ENCODE measurements at regions not wholly inside any gene's neighbourhood (a gene's known extent, or its start where the extent isn't known, plus 50 kb on each side); places are given as distances from the start of the nearest gene placed in this dataset.

- H3K9ac ChIP-seq (ENCODE audit: low read depth, low read length, poor library complexity, severe bottlenecking), result no peak overlapping the region
- no peak overlapping the region for H2AFZ ChIP-seq (ENCODE audit: low read length)
- no peaks in the 10 kb centered on the region for H4K20me1 ChIP-seq (ENCODE audit: insufficient read depth, low read length, poor library complexity, severe bottlenecking)
- H3K36me3 ChIP-seq (ENCODE audit: insufficient read depth, low read length), result no peaks in the 10 kb centered on the region
- H3F3A ChIP-seq (ENCODE audit: low read depth), result no peaks in the 10 kb centered on the region
- H3K4me3 ChIP-seq (ENCODE audit: low read length, poor library complexity, severe bottlenecking), result no peak overlapping the region
- no peak for TF ChIP-seq EZH2phosphoT487 (IDR thresholded peaks at IDR 0.05; ENCODE audit: borderline replicate concordance)
- no peak for TF ChIP-seq CTCF (conservative IDR thresholded peaks at IDR 0.05; ENCODE audit: low read length)
- no peaks in the 10 kb centered on the region for H3K9me3 ChIP-seq (ENCODE audit: insufficient read depth, low read depth, low read length)
- no peaks in the 10 kb centered on the region for H3K4me1 ChIP-seq (ENCODE audit: insufficient read depth, low read length, poor library complexity, severe bottlenecking)
- H3K4me2 ChIP-seq (ENCODE audit: low read depth, low read length, poor library complexity, severe bottlenecking), result no peak overlapping the region
- H3K79me2 ChIP-seq (ENCODE audit: insufficient read depth, low read length), result no peaks in the 10 kb centered on the region
- H3K27me3 ChIP-seq (ENCODE audit: insufficient read depth, low read length, poor library complexity, severe bottlenecking), result no peaks in the 10 kb centered on the region
- H3K9me2 ChIP-seq (replicated peaks; ENCODE audit: low read depth, low read length), result no peaks in the 10 kb centered on the region
These were observed 683.9 kb downstream of the CCSER2 start for GRCh38 chr10:85012305-85012704.

GRCh38 chr10:85026878-85027467, 698.6 kb downstream of the CCSER2 start:
- Histone ChIP-seq H3K9me2 (replicated peaks; ENCODE audit: low read depth, low read length) (no peaks in the 10 kb centered on the region), H3K9ac (ENCODE audit: low read depth, low read length, poor library complexity, severe bottlenecking) (no peak overlapping the region), H2AFZ (ENCODE audit: low read length) (no peak overlapping the region), H3K27me3 (ENCODE audit: insufficient read depth, low read length, poor library complexity, severe bottlenecking) (no peaks in the 10 kb centered on the region), H3F3A (ENCODE audit: low read depth) (no peaks in the 10 kb centered on the region), H3K4me3 (ENCODE audit: low read length, poor library complexity, severe bottlenecking) (no peak overlapping the region), H3K79me2 (ENCODE audit: insufficient read depth, low read length) (no peaks in the 10 kb centered on the region), H3K4me2 (ENCODE audit: low read depth, low read length, poor library complexity, severe bottlenecking) (no peak overlapping the region), H3K9me3 (ENCODE audit: insufficient read depth, low read depth, low read length) (no peaks in the 10 kb centered on the region), H3K4me1 (ENCODE audit: insufficient read depth, low read length, poor library complexity, severe bottlenecking) (no peaks in the 10 kb centered on the region), H3K36me3 (ENCODE audit: insufficient read depth, low read length) (no peaks in the 10 kb centered on the region), H4K20me1 (ENCODE audit: insufficient read depth, low read length, poor library complexity, severe bottlenecking) (no peaks in the 10 kb centered on the region)
- no peak for TF ChIP-seq EZH2phosphoT487 (IDR thresholded peaks at IDR 0.05; ENCODE audit: borderline replicate concordance)

- H3K79me2 ChIP-seq (ENCODE audit: insufficient read depth, low read length), result no peaks in the 10 kb centered on the region
- no peak overlapping the region for H3K9ac ChIP-seq (ENCODE audit: low read depth, low read length, poor library complexity, severe bottlenecking)
- TF ChIP-seq CTCF (conservative IDR thresholded peaks at IDR 0.05; ENCODE audit: low read length) (no peak), EZH2phosphoT487 (IDR thresholded peaks at IDR 0.05; ENCODE audit: borderline replicate concordance) (no peak)
- H4K20me1 ChIP-seq (ENCODE audit: insufficient read depth, low read length, poor library complexity, severe bottlenecking), result no peaks in the 10 kb centered on the region
- H3K27me3 ChIP-seq (ENCODE audit: insufficient read depth, low read length, poor library complexity, severe bottlenecking), result no peaks in the 10 kb centered on the region
- no peaks in the 10 kb centered on the region for H3K9me3 ChIP-seq (ENCODE audit: insufficient read depth, low read depth, low read length)
- H3K4me1 ChIP-seq (ENCODE audit: insufficient read depth, low read length, poor library complexity, severe bottlenecking), result no peaks in the 10 kb centered on the region
- H3F3A ChIP-seq (ENCODE audit: low read depth), result no peaks in the 10 kb centered on the region
- no peak overlapping the region for H2AFZ ChIP-seq (ENCODE audit: low read length)
- H3K4me2 ChIP-seq (ENCODE audit: low read depth, low read length, poor library complexity, severe bottlenecking), result no peak overlapping the region
- no peak overlapping the region for H3K4me3 ChIP-seq (ENCODE audit: low read length, poor library complexity, severe bottlenecking)
- no peaks in the 10 kb centered on the region for H3K36me3 ChIP-seq (ENCODE audit: insufficient read depth, low read length)
- H3K9me2 ChIP-seq (replicated peaks; ENCODE audit: low read depth, low read length), result no peaks in the 10 kb centered on the region
These were observed 704.6 kb downstream of the CCSER2 start for GRCh38 chr10:85032981-85033380.

GRCh38 chr10:85036661-85037060, 708.3 kb downstream of the CCSER2 start:
- no peak for TF ChIP-seq CTCF (conservative IDR thresholded peaks at IDR 0.05; ENCODE audit: low read length)
- TF ChIP-seq EZH2phosphoT487 (IDR thresholded peaks at IDR 0.05; ENCODE audit: borderline replicate concordance), result no peak
- no peak overlapping the region for H3K4me2 ChIP-seq (ENCODE audit: low read depth, low read length, poor library complexity, severe bottlenecking)
- peaks cover 7% of the 10 kb centered on the region; the same call in 1 of the 2 replicates for H3K9me3 ChIP-seq (ENCODE audit: insufficient read depth, low read depth, low read length)
- no peak overlapping the region for H3K4me3 ChIP-seq (ENCODE audit: low read length, poor library complexity, severe bottlenecking)
- H3K79me2 ChIP-seq (ENCODE audit: insufficient read depth, low read length), result no peaks in the 10 kb centered on the region
- no peak overlapping the region for H3K9ac ChIP-seq (ENCODE audit: low read depth, low read length, poor library complexity, severe bottlenecking)
- H3F3A ChIP-seq (ENCODE audit: low read depth), result no peaks in the 10 kb centered on the region
- H3K27me3 ChIP-seq (ENCODE audit: insufficient read depth, low read length, poor library complexity, severe bottlenecking), result no peaks in the 10 kb centered on the region
- no peak overlapping the region for H2AFZ ChIP-seq (ENCODE audit: low read length)
- no peaks in the 10 kb centered on the region for H3K4me1 ChIP-seq (ENCODE audit: insufficient read depth, low read length, poor library complexity, severe bottlenecking)
- H4K20me1 ChIP-seq (ENCODE audit: insufficient read depth, low read length, poor library complexity, severe bottlenecking), result no peaks in the 10 kb centered on the region
- no peaks in the 10 kb centered on the region for H3K9me2 ChIP-seq (replicated peaks; ENCODE audit: low read depth, low read length)
- no peaks in the 10 kb centered on the region for H3K36me3 ChIP-seq (ENCODE audit: insufficient read depth, low read length)

All from Loucy (cell line).